Gastrocnemius medialis (tissue), 4 donors: ENCODE measurements at regions not wholly inside any gene's neighbourhood (a gene's known extent, or its start where the extent isn't known, plus 50 kb on each side); places are given as distances from the start of the nearest gene placed in this dataset.

ENCODE experiments used
- POLR2A ChIP-seq, 2 donors: fragments of 450-650 bp; IDR thresholded peaks; one replicate each; pipeline ENCODE4 v1.6.1; 2017; ENCODE audit warnings: antibody characterized with exemption in 2 of 2, mild to moderate bottlenecking in 2 of 2, moderate library complexity in 2 of 2
- TF ChIP-seq, protein P1 (sequence below), 5 experiments: fragments of 450-650 bp in 3 of 5; fragments of 200-600 bp in 2 of 5; sonication (generic) in 2 of 5; IDR thresholded peaks in 4 of 5; conservative IDR thresholded peaks in 1 of 5; 1 replicate in 4 of 5; 2 replicates in 1 of 5; pipeline ENCODE4 v1.5.1; 2016 to 2019; ENCODE audit warnings: antibody characterized with exemption in 5 of 5, mild to moderate bottlenecking in 3 of 5, moderate library complexity in 3 of 5

DNA sequence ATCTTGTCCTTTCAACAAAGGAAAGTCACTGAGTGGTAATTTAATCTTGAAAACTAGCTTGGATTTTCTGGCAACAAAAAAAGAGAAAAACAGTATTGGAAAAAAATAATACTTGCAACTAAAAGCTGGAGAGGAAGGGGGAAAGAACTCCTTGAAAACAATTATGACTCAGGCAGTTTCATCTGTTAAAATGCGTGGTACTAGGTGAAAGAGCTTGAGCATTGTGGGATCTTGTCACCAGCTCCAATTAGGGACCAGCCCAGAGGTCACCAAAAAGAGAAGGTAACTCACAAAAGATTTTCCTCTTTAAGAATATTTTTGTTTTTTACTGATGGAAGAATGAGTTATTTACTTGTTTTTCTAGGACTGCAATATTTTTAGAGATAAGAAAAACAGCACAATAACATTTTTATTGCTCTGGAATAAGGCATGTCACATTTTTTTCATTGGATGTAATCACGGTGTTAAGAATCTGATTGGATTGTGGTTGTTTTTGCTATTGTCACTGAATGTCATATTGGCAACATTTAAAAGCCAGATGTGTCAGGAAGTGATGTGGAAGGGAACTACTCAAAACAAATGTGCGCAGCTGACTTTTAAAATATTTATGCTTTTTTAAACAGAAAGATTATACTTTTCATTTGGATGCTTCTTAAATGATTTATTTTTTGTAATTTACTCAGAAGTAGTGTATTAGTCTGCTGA, 78.5 kb upstream of the ADAMTS5 start:
- no peak for TF ChIP-seq POLR2A (IDR thresholded peaks at IDR 0.05)
- TF ChIP-seq, protein P1, sequence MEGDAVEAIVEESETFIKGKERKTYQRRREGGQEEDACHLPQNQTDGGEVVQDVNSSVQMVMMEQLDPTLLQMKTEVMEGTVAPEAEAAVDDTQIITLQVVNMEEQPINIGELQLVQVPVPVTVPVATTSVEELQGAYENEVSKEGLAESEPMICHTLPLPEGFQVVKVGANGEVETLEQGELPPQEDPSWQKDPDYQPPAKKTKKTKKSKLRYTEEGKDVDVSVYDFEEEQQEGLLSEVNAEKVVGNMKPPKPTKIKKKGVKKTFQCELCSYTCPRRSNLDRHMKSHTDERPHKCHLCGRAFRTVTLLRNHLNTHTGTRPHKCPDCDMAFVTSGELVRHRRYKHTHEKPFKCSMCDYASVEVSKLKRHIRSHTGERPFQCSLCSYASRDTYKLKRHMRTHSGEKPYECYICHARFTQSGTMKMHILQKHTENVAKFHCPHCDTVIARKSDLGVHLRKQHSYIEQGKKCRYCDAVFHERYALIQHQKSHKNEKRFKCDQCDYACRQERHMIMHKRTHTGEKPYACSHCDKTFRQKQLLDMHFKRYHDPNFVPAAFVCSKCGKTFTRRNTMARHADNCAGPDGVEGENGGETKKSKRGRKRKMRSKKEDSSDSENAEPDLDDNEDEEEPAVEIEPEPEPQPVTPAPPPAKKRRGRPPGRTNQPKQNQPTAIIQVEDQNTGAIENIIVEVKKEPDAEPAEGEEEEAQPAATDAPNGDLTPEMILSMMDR (IDR thresholded peaks at IDR 0.05 in 4 of 5, conservative IDR thresholded peaks at IDR 0.05 in 1 of 5), result no peak
